Neural progenitor cell (in vitro differentiated cells): ENCODE measurements at regions not wholly inside any gene's neighbourhood (a gene's known extent, or its start where the extent isn't known, plus 50 kb on each side); places are given as distances from the start of the nearest gene placed in this dataset.

Experiments used
- DNase-seq: peaks from one replicate; pipeline ENCODE4 v3.0.0-alpha.2; 2016; ENCODE audit warnings: low spot score
- H2AFZ ChIP-seq: fragments of 200-600 bp; sonication (generic); replicated peaks from 2 replicates; pipeline ENCODE4 v1.6.1; 2016; ENCODE audit warnings: antibody characterized with exemption
- H3F3A ChIP-seq: fragments of 200-600 bp; sonication (generic); 2 replicates; pipeline ENCODE4 v1.6.1; 2016; ENCODE audit warnings: antibody characterized with exemption, low read depth
- H3K27ac ChIP-seq: fragments of 200-600 bp; sonication (generic); 2 replicates; pipeline ENCODE4 v1.5.1; 2016; ENCODE audit warnings: mild to moderate bottlenecking
- H3K27me3 ChIP-seq: fragments of 200-600 bp; sonication (generic); 2 replicates; pipeline ENCODE4 v1.6.1; 2016; ENCODE audit warnings: mild to moderate bottlenecking, moderate library complexity
- H3K36me3 ChIP-seq: fragments of 200-600 bp; sonication (generic); 2 replicates; pipeline ENCODE4 v1.5.1; 2016
- H3K4me1 ChIP-seq: fragments of 200-600 bp; sonication (generic); 2 replicates; pipeline ENCODE4 v1.6.1; 2016; ENCODE audit warnings: mixed run types
- H3K4me2 ChIP-seq: fragments of 200-600 bp; sonication (generic); 2 replicates; pipeline ENCODE4 v1.6.1; 2016
- H3K4me3 ChIP-seq: fragments of 200-600 bp; sonication (generic); 2 replicates; pipeline ENCODE4 v1.5.1; 2016
- H3K79me2 ChIP-seq: fragments of 200-600 bp; sonication (generic); 2 replicates; pipeline ENCODE4 v1.6.1; 2016; ENCODE audit warnings: low read depth
- H3K9ac ChIP-seq: fragments of 200-600 bp; sonication (generic); 2 replicates; pipeline ENCODE4 v1.6.1; 2016
- H3K9me3 ChIP-seq: fragments of 200-600 bp; sonication (generic); 2 replicates; pipeline ENCODE4 v1.5.1; 2016; ENCODE audit warnings: low read depth
- H4K20me1 ChIP-seq: fragments of 200-600 bp; sonication (generic); 2 replicates; pipeline ENCODE4 v1.6.1; 2016; ENCODE audit warnings: low read depth
- H3K27ac Mint-ChIP-seq: 3 replicates; pipeline ENCODE4 v1.8.0; 2021; ENCODE audit warnings: mixed read lengths
- H3K27me3 Mint-ChIP-seq: 2 replicates; pipeline ENCODE4 v1.8.0; 2022; ENCODE audit warnings: low read depth, mild to moderate bottlenecking, inconsistent platforms, moderate library complexity, mixed read lengths; ENCODE audit not compliant: insufficient read depth
- H3K36me3 Mint-ChIP-seq: 3 replicates; pipeline ENCODE4 v1.8.0; 2021; ENCODE audit warnings: mixed read lengths
- H3K4me1 Mint-ChIP-seq: 3 replicates; pipeline ENCODE4 v1.8.0; 2021; ENCODE audit warnings: mixed read lengths
- H3K4me3 Mint-ChIP-seq: 3 replicates; pipeline ENCODE4 v1.8.0; 2021; ENCODE audit warnings: mild to moderate bottlenecking, moderate library complexity, mixed read lengths
- H3K9me3 Mint-ChIP-seq: 3 replicates; pipeline ENCODE4 v1.8.0; 2020; ENCODE audit warnings: mixed read lengths
- CTCF ChIP-seq: fragments of 200-600 bp; sonication (generic); IDR thresholded peaks from 2 replicates; pipeline ENCODE4 v1.5.1; 2017; ENCODE audit warnings: antibody characterized with exemption, mild to moderate bottlenecking
- EZH2 ChIP-seq: fragments of 200-600 bp; sonication (generic); IDR thresholded peaks from 2 replicates; pipeline ENCODE4 v1.6.1; 2017; ENCODE audit warnings: antibody characterized with exemption, mild to moderate bottlenecking, moderate library complexity
- EZH2phosphoT487 ChIP-seq: fragments of 200-600 bp; sonication (generic); IDR thresholded peaks from 2 replicates; pipeline ENCODE4 v1.6.1; 2017; ENCODE audit warnings: antibody characterized with exemption

GRCh38 chr19:28289295-28290063, 923.5 kb downstream of the UQCRFS1 start:
- no peak overlapping the region for H3K27ac ChIP-seq
- H3K27me3 ChIP-seq = no peaks in the 10 kb centered on the region
- peak overlapping the region; percentile 33 for H3K27ac Mint-ChIP-seq
- H3F3A ChIP-seq = peaks cover 23% of the 10 kb centered on the region
- peak overlapping the region; percentile 72 for H2AFZ ChIP-seq
- no peak for TF ChIP-seq CTCF
- no peak for TF ChIP-seq EZH2
- no peak for TF ChIP-seq EZH2phosphoT487
- H4K20me1 ChIP-seq = no peaks in the 10 kb centered on the region
- DNase-seq = no peak
- no peaks in the 10 kb centered on the region for H3K36me3 Mint-ChIP-seq
- H3K79me2 ChIP-seq = no peaks in the 10 kb centered on the region
- peaks cover 8% of the 10 kb centered on the region for H3K27me3 Mint-ChIP-seq
- no peak overlapping the region for H3K4me2 ChIP-seq
- peaks cover 60% of the 10 kb centered on the region for H3K4me1 Mint-ChIP-seq
- no peaks in the 10 kb centered on the region for H3K36me3 ChIP-seq
- H3K9ac ChIP-seq = no peak overlapping the region
- H3K9me3 ChIP-seq = no peaks in the 10 kb centered on the region
- H3K4me3 Mint-ChIP-seq = no peak overlapping the region
- no peak overlapping the region for H3K4me3 ChIP-seq
- H3K4me1 ChIP-seq = peaks cover 43% of the 10 kb centered on the region
- H3K9me3 Mint-ChIP-seq = peaks cover 15% of the 10 kb centered on the region

GRCh38 chr19:28288572-28289264, 924.2 kb downstream of the UQCRFS1 start:
- Histone ChIP-seq H3K4me1 (peaks cover 43% of the 10 kb centered on the region), H3K9me3 (no peaks in the 10 kb centered on the region), H3K4me2 (no peak overlapping the region), H2AFZ (peak overlapping the region; percentile 72), H3K9ac (no peak overlapping the region), H3K4me3 (no peak overlapping the region), H4K20me1 (no peaks in the 10 kb centered on the region), H3K36me3 (no peaks in the 10 kb centered on the region), H3K27me3 (no peaks in the 10 kb centered on the region), H3K27ac (no peak overlapping the region), H3F3A (peaks cover 23% of the 10 kb centered on the region), H3K79me2 (no peaks in the 10 kb centered on the region)
- Mint-ChIP-seq H3K4me3 (no peak overlapping the region), H3K9me3 (peaks cover 19% of the 10 kb centered on the region), H3K27me3 (peaks cover 8% of the 10 kb centered on the region), H3K4me1 (peaks cover 55% of the 10 kb centered on the region), H3K36me3 (no peaks in the 10 kb centered on the region), H3K27ac (peak overlapping the region; percentile 33)
- no peak for DNase-seq
- no peak for TF ChIP-seq CTCF
- TF ChIP-seq EZH2phosphoT487 = no peak
- TF ChIP-seq EZH2 = no peak

GRCh38 chr19:28285917-28286316, 927.0 kb downstream of the UQCRFS1 start:
- no peaks in the 10 kb centered on the region for H3K27me3 ChIP-seq
- no peak overlapping the region for H3K27ac ChIP-seq
- H3K9me3 ChIP-seq = no peaks in the 10 kb centered on the region
- no peak overlapping the region for H3K4me3 ChIP-seq
- TF ChIP-seq EZH2 (no peak), CTCF (no peak), EZH2phosphoT487 (no peak)
- no peak overlapping the region for H3K4me2 ChIP-seq
- no peaks in the 10 kb centered on the region for H3K79me2 ChIP-seq
- H3K4me1 ChIP-seq = peaks cover 22% of the 10 kb centered on the region
- no peak for DNase-seq
- peaks cover 2% of the 10 kb centered on the region for H3K27me3 Mint-ChIP-seq
- H3K36me3 ChIP-seq = no peaks in the 10 kb centered on the region
- no peaks in the 10 kb centered on the region for H4K20me1 ChIP-seq
- H3K4me3 Mint-ChIP-seq = no peak overlapping the region
- H3K27ac Mint-ChIP-seq = no peak overlapping the region
- H3K9me3 Mint-ChIP-seq = peaks cover 25% of the 10 kb centered on the region
- H3K4me1 Mint-ChIP-seq = peaks cover 29% of the 10 kb centered on the region
- no peak overlapping the region for H2AFZ ChIP-seq
- peaks cover 5% of the 10 kb centered on the region for H3F3A ChIP-seq
- no peak overlapping the region for H3K9ac ChIP-seq
- H3K36me3 Mint-ChIP-seq = no peaks in the 10 kb centered on the region
